ENCODE measurements at regions not wholly inside any gene's neighbourhood (a gene's known extent, or its start where the extent isn't known, plus 50 kb on each side); places are given as distances from the start of the nearest gene placed in this dataset.

DNA sequence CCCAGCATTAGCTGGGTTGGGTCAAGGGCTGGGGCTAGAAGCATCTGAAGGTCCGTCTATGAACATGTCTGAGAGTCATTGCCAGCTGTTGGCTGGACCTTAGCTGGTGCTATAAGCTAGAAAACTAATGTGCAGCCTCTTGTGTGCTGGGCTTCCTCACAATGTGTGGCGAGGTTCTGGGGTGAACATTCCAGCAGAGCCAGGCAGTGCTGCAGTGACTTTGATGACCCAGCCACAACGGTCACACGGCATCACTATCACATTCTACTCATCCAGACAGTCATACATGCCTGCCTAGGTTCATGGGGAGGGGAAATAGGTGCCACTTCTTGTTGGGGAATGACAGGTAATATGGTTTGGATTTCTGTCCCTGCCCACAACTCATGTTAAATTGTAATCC lies 260.5 kb downstream of the CYP26B1 start:
- DNase-seq, result no peak

GRCh38 chr2:71886241-71886640 lies 261.4 kb downstream of the CYP26B1 start:
- no peak for DNase-seq

- DNase-seq, result peak; percentile 19
Measured at GRCh38 chr2:71884303-71885042, 263.2 kb downstream of the CYP26B1 start.

- peak; percentile 11 for DNase-seq
Measured at GRCh38 chr2:71882949-71883472, 264.7 kb downstream of the CYP26B1 start.

DNA sequence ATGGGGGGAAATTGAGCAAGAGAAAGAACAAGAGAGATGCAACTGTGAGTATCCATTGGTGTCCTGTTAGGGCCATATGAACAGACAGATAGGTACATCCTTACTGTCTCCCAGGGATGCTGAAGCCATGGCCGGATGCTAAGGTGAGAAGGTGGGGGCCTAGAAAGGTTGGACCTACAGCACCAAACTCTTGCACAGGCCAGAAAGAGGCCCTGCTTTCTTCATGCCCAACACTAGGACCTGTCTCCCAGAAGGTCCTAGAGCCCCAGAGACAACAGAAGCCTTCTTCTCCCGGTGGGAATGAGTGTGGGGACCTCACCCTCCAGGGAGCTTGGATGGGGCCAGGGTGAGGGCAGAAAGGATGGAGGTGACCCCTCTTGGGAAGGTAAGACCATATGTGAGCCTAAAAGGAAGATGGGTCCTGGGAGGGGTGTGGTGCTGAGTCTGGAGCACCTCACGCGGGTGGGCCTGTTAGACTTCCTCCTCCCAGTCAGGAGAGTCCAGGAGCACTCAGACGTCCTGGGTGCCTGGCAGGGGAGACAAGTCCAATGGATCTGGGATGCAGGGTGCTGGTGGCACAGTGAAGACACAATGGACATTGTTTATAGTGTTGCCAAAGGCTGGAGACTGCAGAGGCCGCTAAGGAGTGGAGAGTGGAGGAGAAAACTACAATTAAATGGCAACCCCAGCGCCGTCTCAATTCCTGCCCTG lies 265.3 kb downstream of the CYP26B1 start:
- DNase-seq, result no peak

GRCh38 chr2:71880846-71881610 lies 266.6 kb downstream of the CYP26B1 start:
- no peak for DNase-seq

DNA sequence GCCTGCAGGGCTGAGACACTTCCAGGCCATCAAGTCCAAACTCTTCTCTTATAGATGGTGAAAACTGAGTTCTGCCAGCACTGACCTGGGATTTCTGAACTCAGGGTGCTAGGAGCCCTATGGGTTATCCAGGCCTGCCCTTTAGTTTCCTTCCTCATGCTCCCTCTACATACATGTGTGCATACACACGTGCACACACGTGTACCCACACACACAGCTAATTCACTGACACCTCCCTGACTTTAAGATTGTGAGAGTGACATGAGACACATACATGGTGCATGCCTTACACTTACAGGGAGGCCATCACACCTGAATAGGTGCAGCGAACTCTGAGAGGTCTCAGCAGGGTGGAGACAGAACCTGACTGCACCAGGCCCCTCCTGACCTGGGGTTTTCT lies 267.4 kb downstream of the CYP26B1 start:
- DNase-seq, result no peak

DNA sequence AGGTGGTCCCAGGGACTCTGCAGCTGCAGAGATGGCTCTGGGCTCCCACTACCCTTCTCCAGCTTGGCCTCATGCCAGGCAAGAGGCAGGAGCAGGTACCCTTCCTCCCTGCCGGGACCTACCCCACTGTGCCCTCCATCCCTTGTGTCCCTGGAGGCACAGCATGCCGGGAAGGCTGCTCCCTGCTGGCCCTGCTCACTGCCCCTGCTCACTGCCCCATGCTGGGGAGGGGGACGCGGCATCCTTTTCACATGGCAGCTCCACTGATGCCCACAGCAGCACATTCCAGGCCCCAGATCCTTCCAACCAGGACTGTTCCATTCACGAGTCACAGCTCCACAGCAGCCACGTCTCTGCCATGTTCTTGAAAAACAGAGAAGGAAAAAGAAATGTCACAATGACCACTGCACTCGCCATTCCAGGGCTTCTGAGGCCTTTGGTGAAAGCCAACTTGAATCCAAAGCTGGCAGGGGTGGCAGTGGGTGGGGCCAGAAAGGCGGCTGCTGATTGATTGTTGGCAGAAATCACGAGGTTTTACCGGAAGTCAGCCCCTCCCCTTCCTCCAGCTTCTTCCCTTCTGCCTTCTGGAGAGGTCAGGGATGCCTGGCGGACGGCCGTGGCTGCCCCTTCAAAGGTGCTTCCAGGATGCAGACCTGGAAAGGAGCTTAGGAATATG lies 268.0 kb downstream of the CYP26B1 start:
- no peak for DNase-seq

DNA sequence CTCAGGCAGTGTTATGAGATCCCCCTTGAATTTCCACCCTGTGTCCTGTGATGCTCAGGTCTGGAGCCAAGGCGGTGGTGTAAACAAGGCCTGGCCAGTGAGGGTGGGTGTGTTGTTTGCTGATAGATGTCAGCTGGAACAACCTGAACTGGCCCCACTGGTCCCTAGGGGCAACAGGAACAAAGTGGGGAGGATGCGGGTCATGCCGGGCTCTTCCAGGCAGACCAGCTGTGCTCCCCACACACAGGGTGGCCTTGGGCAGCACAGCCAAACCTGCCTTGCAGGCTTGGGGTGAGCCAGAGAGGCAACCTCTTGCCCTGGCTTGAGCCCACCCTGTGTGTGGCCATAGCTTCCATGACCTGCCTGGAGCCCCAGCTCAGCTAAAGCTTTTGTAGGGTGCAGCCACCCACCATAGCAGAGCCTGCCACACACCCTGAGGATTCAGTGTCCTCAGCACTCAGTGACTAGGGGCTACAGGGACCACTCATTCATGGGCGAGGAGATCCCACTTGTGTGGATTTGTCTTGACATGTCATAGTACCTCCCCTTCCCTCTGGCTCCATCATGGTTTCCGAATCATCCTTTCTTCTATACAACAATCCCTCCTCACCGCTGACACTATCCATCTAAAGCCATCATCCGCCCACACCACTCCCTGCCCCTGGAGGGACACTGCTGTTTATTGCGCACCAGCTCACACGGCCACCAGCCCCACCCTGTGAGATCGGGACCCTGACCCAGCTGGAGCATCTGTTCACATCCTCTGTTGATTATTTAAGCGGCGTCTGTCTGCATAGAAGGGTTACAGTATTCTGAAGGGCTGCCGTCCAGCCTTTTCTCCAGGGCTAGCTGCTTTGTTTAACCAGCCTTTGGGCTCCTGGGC lies 268.8 kb downstream of the CYP26B1 start:
- no peak for DNase-seq

DNA sequence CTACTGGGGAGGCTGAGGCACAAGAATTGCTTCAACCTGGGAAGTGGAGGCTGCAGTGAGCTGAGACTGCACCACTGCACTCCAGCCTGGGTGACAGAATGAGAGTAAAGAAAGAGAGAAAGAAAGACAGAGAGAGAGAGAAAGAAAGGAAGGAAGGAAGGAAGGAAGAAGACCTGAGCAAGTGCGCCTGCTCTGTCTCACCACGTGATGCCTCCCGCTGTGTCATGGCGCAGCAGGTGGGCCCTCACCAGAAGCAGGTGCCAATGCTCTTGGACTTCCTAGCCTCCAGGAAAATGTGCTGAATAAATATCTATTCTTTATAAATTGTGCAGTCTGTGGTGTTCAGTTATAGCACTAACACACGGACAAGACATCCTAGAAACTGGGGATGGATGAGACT lies 270.0 kb downstream of the CYP26B1 start:
- DNase-seq, result no peak

GRCh38 chr2:71876542-71877451 lies 270.9 kb downstream of the CYP26B1 start:
- no peak for DNase-seq

DNA sequence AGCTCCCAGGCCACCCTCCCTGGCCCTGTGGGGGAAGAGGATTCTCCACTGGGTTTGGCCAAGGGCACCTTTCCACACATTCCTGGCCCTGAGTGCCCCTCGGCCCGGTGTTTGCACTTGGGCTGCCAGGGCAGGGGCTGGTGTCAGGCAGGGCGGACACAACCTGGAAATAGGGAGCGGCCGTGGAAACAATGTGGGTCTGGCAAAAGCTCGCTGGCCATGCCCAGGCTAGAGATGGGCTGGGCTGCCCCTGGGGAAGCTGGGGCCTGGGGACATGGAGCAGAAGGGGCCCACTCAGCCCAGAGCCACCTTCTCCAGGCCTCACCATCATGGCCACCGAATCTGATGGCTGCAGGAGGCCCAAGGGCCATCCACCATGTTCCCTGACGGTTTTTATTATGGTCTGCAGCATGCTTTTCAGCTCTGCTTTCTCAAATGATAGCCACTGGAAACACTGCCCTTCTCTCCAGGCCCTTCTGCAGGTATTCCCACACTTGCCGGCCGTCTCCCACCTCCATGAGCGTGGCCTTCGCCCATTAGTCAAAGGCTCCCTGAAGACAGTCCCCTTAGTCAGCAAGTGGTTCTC lies 275.1 kb downstream of the CYP26B1 start:
- no peak for DNase-seq

- DNase-seq, result no peak
Measured at GRCh38 chr2:71865391-71865965, 282.2 kb downstream of the CYP26B1 start.

GRCh38 chr2:71864085-71864484 lies 283.6 kb downstream of the CYP26B1 start:
- no peak for DNase-seq

DNA sequence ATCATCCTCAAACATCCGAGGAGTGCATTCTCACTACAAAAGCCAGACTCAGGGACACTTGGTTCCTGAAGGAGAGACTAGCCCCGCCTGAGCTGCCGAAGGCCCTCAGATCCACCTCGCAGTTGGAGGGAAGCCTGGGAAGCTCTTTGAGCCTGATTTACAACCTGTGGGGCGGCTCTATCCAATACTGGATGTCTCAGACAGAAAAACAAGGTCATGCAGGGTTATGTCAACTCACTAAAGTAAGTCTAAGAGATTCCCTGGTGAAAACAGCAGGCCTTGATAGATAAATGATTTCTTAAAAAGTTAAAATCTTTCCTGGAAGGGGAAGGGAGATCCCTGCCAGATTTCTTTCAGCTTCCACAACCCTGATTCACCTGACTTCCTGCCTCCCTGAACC lies 284.3 kb downstream of the CYP26B1 start:
- DNase-seq, result no peak

- DNase-seq, result no peak
Measured at GRCh38 chr2:71862921-71863320, 284.7 kb downstream of the CYP26B1 start.

DNA sequence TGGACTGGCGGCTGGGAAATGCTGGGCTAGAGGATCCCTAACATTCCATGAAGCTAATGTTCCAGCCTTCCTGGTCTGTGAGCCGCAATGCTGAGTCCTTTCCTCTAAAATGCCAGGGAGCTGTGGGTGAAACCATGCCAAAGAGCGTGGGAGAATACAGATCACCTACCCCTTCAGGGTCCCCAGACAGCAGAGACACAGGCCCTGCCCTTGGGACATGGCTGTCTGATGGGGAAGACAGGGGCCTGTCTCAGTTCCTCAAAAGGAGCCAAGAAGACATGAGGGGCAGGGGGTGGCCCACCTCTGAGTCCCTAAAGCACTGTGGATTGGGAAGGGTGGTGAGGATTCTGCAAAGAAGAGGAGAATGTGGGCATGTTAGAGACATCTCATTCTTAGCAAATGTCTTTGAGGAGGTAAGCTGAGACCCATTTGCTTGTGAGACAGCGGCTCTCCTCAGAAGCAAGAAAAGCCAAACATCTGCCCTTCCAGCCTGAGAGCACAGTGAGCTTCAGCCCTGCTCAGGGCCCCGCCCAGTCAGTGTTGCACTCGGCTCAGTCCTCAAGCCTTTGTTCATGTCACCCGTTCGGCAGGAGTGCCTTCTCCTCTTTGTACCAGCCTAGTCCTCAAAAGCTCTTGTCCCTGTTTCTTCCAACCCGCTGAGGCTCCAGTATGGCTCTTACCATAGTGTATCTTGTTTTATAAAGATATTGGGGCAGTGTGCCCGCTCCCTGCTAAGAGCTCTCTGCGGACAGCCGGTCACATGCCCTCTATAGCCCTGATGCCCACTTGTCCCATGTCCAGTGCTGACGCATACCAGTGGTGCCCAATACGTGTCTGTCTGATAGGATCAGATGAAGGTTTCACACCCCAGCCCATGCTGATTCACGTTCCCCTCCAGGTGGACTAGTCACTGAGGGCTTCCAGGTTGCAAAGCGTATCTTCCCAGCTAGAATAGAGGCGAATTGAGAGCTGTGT lies 286.2 kb downstream of the CYP26B1 start:
- DNase-seq, result no peak

- no peak for DNase-seq
Measured at GRCh38 chr2:71860381-71860926, 287.2 kb downstream of the CYP26B1 start.

Data from inflammatory macrophage treated with lipopolysaccharide for 4 hours (primary cell).